Muscle layer of duodenum (tissue), 2 donors: ENCODE measurements at regions not wholly inside any gene's neighbourhood (a gene's known extent, or its start where the extent isn't known, plus 50 kb on each side); places are given as distances from the start of the nearest gene placed in this dataset.

Source experiments
- H3K27ac ChIP-seq: one replicate; pipeline ENCODE4 v1.7.0; 2013; ENCODE audit warnings: mild to moderate bottlenecking, low read length
- H3K27me3 ChIP-seq: one replicate; pipeline ENCODE4 v1.7.0; 2013; ENCODE audit warnings: low read depth, mild to moderate bottlenecking, control low read depth, low read length
- H3K36me3 ChIP-seq, 2 donors: one replicate each; pipeline ENCODE4 v1.7.0; 2013; ENCODE audit warnings: low read length in 2 of 2, control low read depth in 1 of 2, mild to moderate bottlenecking in 1 of 2; ENCODE audit not compliant: insufficient read depth in 2 of 2, control insufficient read depth in 1 of 2
- H3K4me1 ChIP-seq, 2 donors: one replicate each; pipeline ENCODE4 v1.7.0; 2013; ENCODE audit warnings: low read length in 2 of 2, mild to moderate bottlenecking in 2 of 2, control low read depth in 1 of 2, moderate library complexity in 1 of 2; ENCODE audit not compliant: insufficient read depth in 2 of 2, control insufficient read depth in 1 of 2
- H3K4me3 ChIP-seq, 2 donors: one replicate each; pipeline ENCODE4 v1.7.0; 2013; ENCODE audit warnings: low read length in 2 of 2, low read depth in 1 of 2, mild to moderate bottlenecking in 1 of 2
- H3K9me3 ChIP-seq, 2 donors: one replicate each; pipeline ENCODE4 v1.7.0; 2013; ENCODE audit warnings: low read length in 2 of 2, control low read depth in 1 of 2, mild to moderate bottlenecking in 1 of 2; ENCODE audit not compliant: control insufficient read depth in 1 of 2
- donor health status: healthy.

DNA sequence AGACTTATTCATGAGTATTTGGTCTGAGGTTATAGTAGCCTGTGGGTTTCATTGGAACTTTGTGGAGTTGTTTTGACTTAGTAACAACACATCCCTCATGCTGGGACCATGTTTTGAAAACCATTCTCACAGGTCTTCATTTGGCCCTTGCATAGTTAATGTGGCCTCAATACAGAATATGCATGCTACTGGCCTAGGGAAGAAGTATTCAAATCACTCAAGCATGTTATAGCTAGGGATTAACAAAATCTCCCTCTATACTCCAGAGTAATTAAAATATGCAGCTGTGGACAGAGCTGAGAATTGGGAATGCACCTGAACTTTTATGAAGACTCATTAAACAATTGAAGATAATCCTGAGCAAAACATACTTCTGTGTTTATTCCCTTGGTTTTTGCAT is 325.5 kb upstream of the CHAC2 start:
- Histone ChIP-seq H3K27ac (no peak overlapping the region), H3K36me3 (no peaks in the 10 kb centered on the region), H3K9me3 (no peaks in the 10 kb centered on the region), H3K27me3 (no peaks in the 10 kb centered on the region), H3K4me1 (no peaks in the 10 kb centered on the region), H3K4me3 (no peak overlapping the region)

DNA sequence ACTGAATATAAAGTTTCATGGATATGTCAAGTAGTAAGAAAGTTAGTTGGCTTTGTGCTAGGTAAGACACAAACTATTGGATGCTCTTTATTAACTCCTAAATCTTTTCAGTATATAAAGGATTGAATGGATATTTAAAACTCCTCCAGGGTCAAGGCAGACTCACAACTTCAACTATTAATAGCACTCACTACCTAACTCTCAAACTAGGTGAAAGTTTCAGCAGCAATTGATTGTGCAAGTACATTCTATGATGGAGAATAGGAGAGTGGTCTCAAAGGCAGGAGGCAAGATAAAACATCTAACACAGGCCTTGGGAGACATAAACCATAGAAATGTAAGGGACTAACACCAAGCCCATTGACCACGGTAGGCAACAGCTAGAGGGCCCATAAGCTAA is 328.9 kb upstream of the CHAC2 start:
- no peak overlapping the region for H3K27ac ChIP-seq
- H3K4me1 ChIP-seq = no peaks in the 10 kb centered on the region
- H3K4me3 ChIP-seq = no peak overlapping the region
- no peaks in the 10 kb centered on the region for H3K27me3 ChIP-seq
- no peaks in the 10 kb centered on the region for H3K9me3 ChIP-seq
- H3K36me3 ChIP-seq = no peaks in the 10 kb centered on the region

DNA sequence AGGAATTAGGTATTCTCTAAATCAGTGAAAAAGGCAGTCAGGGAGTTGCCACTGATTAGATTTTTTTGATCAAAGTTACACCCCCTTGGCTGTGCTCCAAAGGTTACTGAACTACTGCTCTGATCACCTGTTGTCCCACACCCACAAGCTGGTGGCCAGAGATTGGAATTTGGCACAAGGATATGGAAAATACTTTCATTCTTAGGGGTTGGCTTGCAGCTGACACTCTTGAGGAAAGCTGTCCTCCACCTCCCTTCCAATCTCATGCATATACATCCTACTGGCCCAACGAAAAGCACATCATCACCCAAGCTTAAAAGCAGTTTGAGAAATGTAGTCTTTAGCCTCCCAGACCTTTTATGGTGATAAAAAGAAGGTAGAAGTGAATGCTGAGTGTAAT is 329.5 kb upstream of the CHAC2 start:
- no peak overlapping the region for H3K27ac ChIP-seq
- no peak overlapping the region for H3K4me3 ChIP-seq
- H3K27me3 ChIP-seq = no peaks in the 10 kb centered on the region
- no peaks in the 10 kb centered on the region for H3K4me1 ChIP-seq
- H3K36me3 ChIP-seq = no peaks in the 10 kb centered on the region
- H3K9me3 ChIP-seq = no peaks in the 10 kb centered on the region

DNA sequence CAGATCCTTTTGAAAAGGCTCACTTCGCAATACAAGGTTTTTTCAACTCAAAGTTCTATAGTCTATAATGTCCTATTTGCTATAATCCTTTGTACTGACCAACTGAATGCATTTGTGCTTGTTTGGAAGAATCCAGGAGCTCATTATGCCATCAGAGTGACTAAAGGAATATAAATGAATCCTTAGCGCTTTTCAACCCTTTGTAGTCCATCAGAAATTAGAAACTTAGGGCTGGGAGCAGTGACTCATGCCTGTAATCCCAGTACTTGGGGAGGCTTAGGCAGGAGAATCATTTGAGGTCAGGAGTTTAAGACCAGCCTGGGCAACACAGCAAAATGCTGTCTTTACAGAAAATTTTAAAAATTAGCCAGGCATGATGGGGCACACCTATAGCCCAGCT is 330.2 kb upstream of the CHAC2 start:
- Histone ChIP-seq H3K4me1 (no peaks in the 10 kb centered on the region), H3K27me3 (no peaks in the 10 kb centered on the region), H3K9me3 (no peaks in the 10 kb centered on the region), H3K36me3 (no peaks in the 10 kb centered on the region), H3K27ac (no peak overlapping the region), H3K4me3 (no peak overlapping the region)

DNA sequence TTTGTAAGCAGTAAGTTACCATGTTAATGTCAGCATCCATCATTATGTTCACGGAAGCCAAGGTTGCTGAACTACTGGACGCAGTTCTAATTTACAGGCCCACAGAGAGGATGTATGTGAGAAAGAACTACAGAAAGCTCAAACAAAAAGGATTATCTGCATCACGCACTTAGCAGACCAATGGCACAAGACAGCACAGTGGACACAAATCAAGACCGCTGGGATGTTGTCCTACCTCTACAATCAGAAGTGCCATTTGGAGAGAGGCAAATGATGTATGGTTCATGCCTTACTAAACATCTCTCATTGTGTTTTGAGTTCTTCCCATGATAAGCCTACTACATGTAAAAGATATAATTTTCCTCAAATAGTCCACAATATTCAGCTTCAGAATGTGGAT is 330.7 kb upstream of the CHAC2 start:
- Histone ChIP-seq H3K9me3 (no peaks in the 10 kb centered on the region), H3K27ac (no peak overlapping the region), H3K36me3 (no peaks in the 10 kb centered on the region), H3K4me3 (no peak overlapping the region), H3K27me3 (no peaks in the 10 kb centered on the region), H3K4me1 (no peaks in the 10 kb centered on the region)

DNA sequence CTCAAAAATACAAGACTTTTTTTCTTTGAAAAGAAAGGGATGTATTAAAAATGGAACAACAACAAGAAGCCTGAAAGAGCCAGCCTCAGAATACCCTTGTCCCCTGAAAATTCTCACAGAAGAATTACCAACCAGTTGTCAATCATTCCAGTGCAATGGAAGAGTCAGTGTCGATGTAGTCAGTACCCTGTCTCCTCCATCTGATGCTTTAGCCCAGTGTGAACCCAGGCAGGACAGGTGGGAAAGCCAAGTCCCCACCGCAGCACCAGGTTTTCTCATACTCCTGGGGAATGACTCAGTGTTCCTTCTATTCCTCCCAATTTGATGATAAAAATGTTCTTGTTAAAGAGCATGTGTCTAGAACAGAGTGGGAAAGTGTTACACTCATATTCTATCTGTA is 332.0 kb upstream of the CHAC2 start:
- H3K4me3 ChIP-seq = no peak overlapping the region

DNA sequence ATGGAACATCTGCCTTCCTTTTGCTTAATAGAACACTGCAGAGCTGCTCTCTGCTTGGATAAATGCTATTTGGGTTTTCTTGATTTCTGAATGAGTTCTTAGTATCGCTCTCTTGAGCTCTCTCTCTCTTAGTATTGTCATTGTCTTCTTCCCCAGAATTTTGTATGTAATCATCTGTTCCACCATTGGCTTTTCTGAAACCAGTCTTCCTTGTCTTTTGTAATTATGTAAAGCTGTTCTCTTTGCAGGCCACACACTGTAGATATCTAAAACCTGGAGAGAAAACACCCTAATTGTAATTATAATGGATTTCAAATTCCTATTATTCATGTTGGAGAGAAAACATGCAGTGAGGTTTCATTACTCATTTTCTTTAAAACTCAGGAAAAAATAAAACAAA is 333.1 kb upstream of the CHAC2 start:
- Histone ChIP-seq H3K9me3 (no peaks in the 10 kb centered on the region), H3K36me3 (no peaks in the 10 kb centered on the region), H3K4me3 (no peak overlapping the region), H3K4me1 (no peaks in the 10 kb centered on the region), H3K27ac (no peak overlapping the region), H3K27me3 (no peaks in the 10 kb centered on the region)

More for the DNA sequence above, 332.0 kb upstream of the CHAC2 start:
- no peaks in the 10 kb centered on the region for H3K9me3 ChIP-seq
- no peak overlapping the region for H3K27ac ChIP-seq
- no peaks in the 10 kb centered on the region for H3K36me3 ChIP-seq
- no peaks in the 10 kb centered on the region for H3K27me3 ChIP-seq
- H3K4me1 ChIP-seq = no peaks in the 10 kb centered on the region

DNA sequence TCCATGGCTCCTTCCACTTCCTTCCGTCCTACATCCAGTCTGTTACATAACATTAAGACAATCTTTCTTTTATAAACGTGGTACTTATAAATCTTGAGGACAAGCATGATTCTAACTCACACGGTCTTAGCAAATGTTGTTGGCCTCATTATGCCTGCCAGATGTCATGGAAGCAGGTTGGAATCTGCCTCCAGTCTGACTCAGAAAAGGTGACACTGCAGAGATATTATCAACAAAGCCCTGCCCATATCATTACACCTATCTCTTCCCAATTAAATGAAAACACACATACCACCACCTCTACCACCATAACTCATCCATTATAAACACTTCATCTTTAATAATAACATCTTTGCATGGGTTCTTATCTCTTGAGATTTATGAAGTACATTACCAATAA is 334.7 kb upstream of the CHAC2 start:
- Histone ChIP-seq H3K27ac (no peak overlapping the region), H3K27me3 (no peaks in the 10 kb centered on the region), H3K4me1 (no peaks in the 10 kb centered on the region), H3K36me3 (no peaks in the 10 kb centered on the region), H3K9me3 (no peaks in the 10 kb centered on the region), H3K4me3 (no peak overlapping the region)

DNA sequence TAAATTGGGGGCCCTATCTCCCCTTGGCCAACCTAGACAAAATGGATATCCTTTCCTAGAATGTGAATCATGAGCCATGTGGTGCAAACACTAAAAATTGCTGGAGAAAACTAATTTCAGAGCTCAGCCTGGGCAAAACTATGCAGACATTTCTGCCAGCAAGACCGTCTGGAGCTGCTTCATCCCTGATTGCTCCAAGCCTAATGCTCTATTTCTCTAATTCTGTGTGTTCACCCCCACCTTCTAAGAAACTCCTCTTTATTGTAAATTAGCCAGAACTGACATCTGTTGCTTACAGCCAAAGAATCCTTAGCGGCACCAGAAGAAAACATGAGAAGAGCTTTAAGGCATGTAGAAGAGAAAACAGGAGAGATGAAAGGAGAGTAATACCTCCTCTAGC is 337.7 kb upstream of the CHAC2 start:
- H3K27me3 ChIP-seq = no peaks in the 10 kb centered on the region
- H3K9me3 ChIP-seq = no peaks in the 10 kb centered on the region
- H3K27ac ChIP-seq = no peak overlapping the region
- H3K4me3 ChIP-seq = no peak overlapping the region
- H3K36me3 ChIP-seq = no peaks in the 10 kb centered on the region
- no peaks in the 10 kb centered on the region for H3K4me1 ChIP-seq

DNA sequence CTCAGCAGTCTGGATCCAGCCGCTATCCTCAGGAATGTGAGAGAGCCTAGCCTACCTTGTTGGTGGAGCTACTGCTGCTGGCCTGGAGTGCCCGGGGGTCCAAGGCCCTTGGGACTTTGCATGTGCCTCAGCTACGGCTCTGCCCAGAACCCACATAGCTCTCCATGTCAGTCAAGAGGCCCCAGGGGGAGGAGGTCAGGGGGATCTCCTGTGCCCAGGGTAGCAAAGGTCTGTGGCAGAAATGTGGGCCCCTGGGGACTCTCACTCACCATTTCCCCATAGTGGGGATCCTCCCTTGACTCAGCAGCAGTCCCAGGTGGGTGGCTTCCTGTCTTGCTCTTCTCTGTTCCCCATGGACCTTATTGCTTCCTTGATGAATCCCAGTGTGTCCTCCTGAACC is 342.7 kb upstream of the CHAC2 start:
- H3K4me1 ChIP-seq = no peaks in the 10 kb centered on the region

DNA sequence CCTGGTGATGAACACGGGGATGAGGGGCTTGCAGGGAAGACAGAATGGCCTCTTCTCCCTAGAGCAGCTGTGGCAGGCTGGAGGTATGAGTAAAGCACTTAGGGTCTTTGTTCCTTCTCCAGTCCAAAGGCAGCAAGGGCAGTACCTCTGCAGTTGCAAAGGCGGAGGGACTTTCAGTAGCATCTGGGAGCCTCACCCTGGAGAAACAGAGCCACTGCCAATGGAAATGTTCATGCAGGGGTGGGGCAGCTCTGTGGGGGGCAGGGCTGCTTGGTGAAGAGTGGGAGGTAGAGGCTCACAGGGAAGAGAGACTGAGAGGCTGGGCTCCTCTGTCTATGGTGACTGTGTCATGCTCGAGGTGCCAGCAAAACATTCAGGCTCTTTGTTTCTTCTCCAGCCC is 344.1 kb upstream of the CHAC2 start:
- Histone ChIP-seq H3K4me3 (no peak overlapping the region), H3K9me3 (no peaks in the 10 kb centered on the region), H3K27me3 (no peaks in the 10 kb centered on the region), H3K27ac (no peak overlapping the region), H3K36me3 (no peaks in the 10 kb centered on the region), H3K4me1 (no peaks in the 10 kb centered on the region)

More for the DNA sequence above, 342.7 kb upstream of the CHAC2 start:
- no peak overlapping the region for H3K27ac ChIP-seq
- H3K36me3 ChIP-seq = no peaks in the 10 kb centered on the region
- no peak overlapping the region for H3K4me3 ChIP-seq
- H3K27me3 ChIP-seq = no peaks in the 10 kb centered on the region
- no peaks in the 10 kb centered on the region for H3K9me3 ChIP-seq

DNA sequence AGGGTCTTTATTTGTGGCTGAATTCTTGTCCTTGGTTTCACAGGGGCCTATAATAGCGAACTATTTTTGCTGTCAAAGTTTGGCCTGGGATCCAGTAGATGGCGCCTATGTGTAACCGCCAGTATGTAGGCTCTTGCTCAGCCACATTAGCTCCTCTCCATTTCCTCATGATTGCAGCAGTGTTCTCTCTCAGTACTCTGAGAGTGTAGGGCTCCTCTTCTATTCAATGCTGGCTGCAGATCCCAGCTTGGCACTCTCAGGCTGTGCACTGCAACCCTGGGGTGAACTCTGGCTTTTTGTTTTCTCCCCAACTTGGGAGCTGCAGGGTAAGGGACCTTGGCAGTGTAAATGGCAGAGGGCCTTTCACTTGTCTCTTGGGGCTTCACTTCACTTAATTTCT is 344.6 kb upstream of the CHAC2 start:
- no peaks in the 10 kb centered on the region for H3K9me3 ChIP-seq
- no peaks in the 10 kb centered on the region for H3K4me1 ChIP-seq
- no peaks in the 10 kb centered on the region for H3K27me3 ChIP-seq
- H3K36me3 ChIP-seq = no peaks in the 10 kb centered on the region
- no peak overlapping the region for H3K27ac ChIP-seq
- H3K4me3 ChIP-seq = no peak overlapping the region
